IPS-NIHi11 (cell line): ENCODE measurements at regions not wholly inside any gene's neighbourhood (a gene's known extent, or its start where the extent isn't known, plus 50 kb on each side); places are given as distances from the start of the nearest gene placed in this dataset.
"Not testable (repeated sequence)": the region's sequence is repeated elsewhere in the genome, so short reads cannot be mapped to it uniquely, and the experiment has no call there.

Experiments used
- DNase-seq: peaks from one replicate; pipeline ENCODE4 v3.0.0; 2012; ENCODE audit warnings: mixed read lengths, low spot score

DNA sequence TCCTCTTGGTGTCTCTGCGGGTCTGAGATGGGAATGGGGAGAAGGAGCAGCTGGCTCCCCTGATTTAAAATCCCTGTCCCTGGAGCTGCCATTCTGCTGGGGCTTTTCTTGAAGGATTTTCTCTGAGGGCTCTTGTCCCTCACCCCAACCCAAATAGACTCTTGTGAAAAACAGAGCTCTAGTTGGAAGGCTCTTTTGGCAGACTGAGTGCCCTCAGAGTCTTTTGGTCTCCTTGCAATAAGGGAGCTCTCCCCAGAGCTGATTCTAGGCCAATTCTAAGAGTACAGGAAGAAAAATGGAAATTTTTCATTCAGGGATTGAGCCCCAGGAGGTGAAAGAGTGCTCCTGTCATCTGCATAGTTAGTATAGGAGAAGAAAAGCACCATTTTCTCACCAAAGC lies 238.3 kb downstream of the COG6 start:
- DNase-seq, result no peak

DNA sequence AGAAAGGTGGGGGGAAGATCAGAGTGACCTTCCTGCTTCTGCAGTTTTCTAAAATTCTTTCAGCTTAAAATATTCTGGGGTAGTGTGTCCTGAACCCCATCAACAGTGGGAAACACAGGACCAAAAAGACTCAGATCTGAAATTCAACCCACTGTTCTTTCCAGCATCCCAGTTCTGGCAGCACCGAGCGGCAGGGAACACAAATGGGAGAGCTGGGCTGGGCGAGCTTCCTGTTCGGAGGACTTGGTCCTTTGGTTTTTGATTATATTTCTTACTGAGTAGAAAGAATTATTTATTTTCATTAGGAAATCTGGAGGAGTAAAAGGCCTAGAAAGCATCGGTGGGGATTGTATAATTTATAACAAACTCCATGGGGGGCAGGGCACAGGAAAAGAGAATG lies 239.1 kb downstream of the COG6 start:
- DNase-seq, result no peak

DNA sequence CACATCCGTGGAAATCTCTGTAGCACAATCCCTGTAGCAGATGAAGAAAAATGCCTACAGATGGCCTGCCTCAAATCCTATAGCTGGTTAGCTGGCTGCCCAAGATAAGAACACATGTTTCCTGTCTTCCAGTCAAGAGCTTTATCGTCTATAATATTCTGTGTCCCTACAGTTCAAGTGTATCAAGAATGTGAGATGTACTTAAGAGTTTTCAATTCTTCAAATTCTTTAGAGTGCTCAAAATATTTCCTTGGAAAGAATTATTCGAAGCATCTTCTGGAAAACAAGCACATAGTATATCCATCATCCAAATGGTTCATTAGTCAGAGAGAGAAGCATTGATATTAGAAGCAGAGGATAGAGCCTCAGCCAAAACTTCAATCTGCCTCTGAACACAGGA lies 239.8 kb downstream of the COG6 start:
- DNase-seq, result no peak

DNA sequence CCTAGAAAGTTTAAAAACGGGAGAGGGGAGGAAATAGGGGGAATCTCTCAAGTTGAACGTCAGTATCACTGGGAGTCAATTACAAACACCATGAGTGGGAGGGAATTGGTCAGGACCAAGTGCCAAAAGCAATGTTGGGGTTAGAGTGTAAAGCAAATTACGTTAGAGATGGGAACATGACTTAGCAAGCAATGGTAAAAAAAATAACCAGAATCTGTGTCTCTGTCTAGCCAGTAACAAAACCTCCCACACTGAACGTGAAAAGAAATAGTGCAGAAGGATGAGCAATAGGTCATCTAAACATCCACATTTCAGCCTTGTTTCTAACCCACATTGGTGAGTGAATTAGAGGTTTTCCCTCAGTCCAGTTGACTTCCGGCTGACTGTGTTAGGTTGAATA lies 242.2 kb downstream of the COG6 start:
- no peak for DNase-seq

DNA sequence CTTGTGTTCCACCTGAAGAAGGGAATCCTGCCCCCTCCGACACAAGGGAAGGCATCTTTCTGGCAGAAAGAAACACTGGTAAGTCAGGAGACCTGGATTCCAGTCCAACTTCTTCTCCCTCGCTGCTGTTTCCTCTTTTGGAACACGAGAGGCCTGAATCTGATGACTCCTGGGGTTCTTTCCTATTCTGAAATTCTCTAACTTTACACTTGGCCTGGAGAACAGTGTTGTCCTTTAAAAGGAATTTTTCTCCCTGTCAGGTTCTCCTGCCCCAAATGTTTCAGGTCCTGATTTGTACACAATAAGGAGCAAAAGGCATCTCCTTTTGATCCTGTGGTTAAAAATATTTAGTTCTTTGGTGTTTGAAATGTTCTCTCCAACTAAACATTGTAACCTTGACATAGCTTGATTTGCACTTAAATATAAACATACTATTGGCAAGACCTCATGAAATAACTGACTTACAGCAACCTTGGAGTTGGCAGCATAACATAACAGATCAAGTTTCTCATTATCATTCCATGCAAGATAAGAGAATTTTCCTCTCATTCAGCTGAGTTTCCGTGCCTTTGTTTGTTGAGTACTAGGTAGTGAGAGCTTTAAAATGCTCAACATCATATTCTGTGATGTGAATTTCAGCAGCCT lies 244.8 kb downstream of the COG6 start:
- no peak for DNase-seq

DNA sequence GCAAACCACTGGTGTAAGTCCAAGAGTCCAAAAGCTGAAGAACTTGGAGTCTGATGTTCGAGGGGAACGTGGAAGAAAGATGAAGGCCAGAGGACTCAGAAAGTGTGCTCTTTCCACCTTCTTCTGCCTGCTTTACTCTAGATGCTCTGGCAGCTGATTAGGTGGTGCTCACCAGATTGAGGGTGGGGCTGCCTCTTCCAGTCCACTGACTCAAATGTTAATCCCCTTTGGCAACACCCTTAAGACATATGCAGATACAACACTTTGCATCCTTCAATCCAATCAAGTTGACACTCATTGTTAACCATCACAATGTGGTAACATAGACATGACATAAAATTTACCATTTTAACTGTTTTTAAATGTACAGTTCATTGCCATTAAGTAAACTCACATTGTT lies 249.5 kb downstream of the COG6 start:
- no peak for DNase-seq

DNA sequence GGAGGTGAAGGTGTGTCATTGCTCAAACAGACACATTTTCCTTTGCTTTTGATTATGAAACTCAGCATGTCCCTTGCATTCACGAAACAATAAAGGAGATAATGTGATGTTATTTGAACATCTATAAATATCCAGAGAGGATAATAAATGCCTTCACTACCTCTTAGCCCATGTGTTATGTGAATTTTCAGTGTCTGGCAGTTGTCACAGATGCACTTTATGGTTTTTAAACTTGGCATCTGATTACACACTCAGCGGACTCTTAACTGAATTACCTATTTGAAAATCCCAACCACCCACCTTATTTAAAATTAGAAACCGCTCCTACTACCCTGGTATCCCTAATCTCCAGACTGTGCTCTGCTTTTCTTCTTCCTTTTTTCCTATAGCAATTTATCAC lies 254.2 kb downstream of the COG6 start:
- DNase-seq, result no peak

DNA sequence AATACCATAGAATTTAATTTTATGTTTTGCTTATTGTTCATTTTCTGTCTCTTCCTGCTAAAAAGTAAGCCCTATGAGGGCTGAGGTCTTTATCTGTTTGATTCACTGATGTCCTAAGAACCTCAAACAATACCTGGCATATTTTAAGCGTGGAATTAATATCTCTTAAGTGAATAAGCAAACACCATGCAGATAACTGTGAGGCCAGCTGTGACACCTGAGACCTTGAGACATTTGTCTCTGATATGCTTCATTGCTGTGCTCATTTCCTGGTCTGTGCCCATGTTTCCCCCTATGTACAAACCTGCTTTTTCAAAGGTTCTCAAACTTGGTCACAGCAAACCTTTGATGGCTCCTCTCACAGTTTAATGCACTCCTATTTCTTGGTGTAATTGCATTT lies 254.6 kb downstream of the COG6 start:
- DNase-seq, result no peak

DNA sequence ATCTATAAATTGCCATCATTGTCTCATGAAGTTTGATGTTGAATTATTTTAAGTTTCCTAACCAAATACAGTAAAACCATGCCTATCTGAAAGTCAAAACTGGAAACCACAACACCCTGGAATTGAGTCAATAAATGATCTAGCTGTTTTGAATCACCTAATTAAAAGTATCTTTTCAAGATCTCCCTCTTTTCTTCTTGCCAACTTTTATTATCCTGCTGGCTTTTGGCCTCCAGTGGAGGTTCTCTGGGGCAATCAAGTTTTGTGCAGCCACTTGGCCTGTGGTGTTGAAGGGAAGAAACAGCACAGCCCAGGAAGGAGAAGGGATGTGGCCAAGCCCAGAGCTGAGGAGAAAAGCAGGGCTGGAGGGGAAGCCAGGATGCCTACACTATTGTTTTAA lies 255.4 kb downstream of the COG6 start:
- no peak for DNase-seq

DNA sequence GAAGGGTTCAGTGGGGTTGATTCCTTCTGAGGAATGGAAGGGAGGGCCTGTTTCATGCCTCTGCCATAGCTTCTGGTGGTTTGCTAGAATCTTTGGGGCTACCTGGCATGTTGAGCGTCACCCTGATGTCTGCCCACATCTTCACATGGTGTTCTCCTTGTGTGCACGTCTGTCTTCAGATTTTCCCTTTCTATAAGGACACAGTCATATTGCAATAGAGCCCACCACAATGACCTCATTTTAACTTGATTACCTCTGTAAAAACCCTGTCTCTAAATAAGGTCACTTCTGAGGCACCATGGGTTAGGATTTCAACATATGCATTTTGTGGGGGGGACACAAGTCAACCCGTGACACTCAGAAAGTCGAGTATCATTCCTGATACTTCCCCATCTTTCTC lies 257.9 kb downstream of the COG6 start:
- DNase-seq, result no peak

DNA sequence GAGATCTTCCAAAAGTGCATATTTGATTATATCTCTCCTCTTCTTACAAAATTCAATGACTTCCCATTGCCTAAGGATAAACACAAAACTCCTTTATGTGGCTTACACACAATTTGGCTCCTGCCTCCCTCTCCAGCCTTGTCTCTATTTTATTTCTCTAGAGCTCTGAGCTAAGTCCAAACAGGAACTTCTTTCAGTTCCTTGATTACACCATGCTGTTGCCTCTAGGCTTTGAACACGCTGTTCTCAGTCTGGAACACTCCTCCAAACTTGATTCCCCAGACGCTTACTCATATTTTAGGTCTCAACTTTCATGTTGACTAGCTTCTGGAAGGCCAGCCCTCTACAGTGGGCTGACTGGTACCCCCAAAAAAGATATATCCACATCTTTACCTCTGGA lies 258.5 kb downstream of the COG6 start:
- no peak for DNase-seq

DNA sequence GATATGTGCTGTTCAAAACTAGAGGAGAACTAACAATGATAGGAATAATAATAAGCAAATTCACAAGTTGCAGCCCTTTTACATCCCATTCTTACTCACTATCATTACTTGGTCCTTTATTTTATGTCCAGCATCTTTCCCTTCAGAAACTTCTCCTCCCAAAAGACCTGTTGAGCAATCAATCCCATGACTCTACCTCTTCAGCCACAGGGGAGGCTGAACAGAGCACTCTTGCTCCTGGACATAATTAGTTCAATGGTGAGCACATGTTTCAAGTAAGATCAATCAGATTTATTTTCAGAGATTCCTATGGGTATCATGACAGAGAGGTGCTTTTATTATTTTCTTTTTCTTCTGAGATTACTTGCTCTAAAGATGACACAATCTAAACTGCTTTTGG lies 260.0 kb downstream of the COG6 start:
- DNase-seq, result no peak

DNA sequence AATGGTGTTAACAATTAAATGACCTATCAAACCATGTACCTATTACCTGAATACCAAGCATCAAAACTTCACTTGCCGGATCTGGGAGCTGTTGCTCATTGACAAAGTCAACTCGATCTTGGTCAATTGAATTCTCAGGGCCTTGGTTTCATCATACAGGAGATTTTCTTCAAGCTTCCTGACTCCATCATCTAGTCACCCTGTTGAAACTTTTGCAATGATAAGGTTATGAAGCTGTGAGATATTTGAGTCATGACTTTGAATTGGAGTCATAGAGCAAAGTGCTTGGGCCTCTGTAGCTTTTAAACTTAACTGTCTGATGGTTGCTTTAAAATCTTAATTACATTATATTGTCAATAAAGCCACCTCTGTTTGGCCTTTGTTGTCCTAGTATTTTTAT lies 260.9 kb downstream of the COG6 start:
- no peak for DNase-seq

DNA sequence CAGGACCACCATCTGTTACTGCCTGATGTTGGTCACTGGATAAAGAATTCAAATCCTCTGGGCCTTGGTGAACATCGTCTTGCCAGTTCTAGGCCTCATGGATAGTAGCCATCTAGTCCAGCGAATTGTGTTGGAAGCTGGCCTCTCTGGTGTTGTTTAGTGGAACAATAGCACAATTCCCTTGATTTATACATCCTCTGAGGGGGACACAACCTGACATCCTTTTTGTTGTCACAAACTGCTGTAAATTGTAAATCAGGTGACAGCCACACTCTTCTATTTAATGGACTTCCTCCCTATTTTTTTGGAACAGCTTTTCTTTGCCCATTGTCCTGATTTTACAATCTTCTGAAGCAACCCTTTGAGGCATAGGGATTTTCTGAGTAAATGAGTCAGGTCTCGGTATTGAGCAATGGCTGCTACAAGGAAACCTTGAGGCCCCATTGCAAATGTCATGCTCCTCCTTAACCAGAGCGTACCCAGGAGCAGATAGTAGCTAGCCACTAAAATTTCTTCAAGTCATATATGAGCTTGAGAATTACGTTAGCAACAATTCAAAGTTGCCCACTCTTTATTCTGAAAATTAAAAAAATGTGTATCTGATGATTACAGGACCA lies 263.3 kb downstream of the COG6 start:
- DNase-seq, result no peak

DNA sequence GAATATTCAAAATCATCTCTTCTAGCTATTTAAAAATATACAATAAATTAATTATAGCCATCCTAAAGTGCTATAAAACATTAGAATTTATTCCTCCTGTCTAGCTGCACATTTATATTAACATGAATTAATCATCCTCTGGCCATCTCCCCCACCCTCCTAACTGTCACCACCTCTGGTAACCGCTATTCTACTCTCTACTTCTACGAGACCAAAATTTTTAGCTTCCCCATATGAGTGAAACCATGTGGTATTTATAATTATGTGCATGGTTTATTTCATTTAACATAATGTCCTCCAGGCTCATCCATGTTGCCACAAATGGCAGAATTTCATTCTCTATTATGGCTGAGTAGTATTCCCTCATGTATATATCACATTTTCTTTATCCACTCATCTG lies 265.2 kb downstream of the COG6 start:
- DNase-seq, result no peak

DNA sequence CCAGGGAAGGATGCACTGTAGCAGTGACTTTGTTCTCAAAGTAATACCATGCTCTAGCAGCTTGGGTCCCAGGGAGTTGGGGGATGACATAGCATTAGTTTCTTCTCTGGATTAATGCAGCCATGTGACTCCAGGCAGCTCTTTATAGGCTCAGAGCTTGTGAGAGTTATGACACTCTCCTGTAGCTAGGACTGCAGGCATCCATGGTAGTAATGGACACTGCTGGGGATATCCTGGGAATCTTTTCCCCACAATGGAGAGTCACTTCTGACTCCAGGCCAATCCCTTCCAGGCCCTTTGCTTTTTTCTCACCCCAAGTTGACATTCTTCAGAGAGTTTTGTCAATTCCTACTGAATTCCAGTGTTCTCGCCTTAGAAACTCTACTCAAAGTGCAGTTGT lies 270.9 kb downstream of the COG6 start:
- DNase-seq, result no peak

DNA sequence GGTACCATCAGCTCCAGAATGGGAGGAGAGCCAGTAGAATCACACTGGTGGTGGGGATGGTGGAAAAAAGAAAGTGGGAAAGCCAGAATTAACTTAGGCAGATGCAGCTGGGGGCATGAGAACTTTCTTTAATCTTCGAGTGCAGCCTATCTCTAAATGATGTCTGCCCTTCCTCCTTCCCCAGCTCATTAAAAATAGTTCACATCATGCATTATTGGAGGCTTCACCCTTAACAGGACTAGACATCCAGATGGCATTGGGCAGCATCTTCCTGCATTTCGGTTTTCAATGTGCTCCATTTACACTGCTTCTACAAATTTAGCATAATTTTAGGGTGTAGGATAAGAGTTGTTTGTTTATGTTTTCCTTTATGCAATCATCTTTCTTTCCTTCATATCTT lies 272.8 kb downstream of the COG6 start:
- no peak for DNase-seq

DNA sequence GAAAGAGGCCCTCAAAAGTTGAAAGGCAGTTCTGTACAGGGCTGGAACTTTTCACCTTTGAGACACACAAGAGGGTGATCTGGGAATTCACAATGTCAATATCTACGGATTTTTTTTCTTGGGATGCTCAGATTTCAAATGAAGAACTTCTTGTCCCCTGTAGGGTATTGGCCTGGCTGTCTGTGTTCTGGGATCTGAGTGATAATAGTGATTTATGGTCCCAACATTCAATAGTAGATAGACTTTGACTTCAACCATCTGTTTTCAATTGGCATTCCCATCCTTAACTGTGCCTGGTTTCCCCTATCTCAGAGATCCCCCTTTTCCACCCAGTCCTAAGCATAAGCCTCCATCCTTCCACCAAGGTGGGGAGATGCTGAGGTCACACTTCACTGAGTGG lies 274.1 kb downstream of the COG6 start:
- DNase-seq, result no peak

DNA sequence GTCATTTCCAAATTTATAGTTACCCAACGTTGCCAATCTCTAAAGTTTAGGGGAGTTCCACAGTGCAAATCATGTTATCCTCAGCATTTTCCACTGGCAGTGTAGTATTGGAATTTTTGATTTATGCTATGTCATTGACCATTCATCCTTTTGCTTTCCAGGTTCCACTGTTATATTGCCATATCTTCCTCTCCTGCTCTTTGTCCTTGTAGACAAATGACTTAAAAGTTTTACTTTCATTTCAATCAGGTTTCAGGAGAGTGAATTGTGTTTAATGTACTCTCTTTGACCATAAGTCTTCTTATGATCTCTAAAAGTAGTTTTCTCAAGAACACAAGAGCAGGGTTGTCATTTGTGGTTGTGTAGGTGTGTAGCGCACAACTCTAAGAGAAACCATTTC lies 274.6 kb downstream of the COG6 start:
- no peak for DNase-seq

DNA sequence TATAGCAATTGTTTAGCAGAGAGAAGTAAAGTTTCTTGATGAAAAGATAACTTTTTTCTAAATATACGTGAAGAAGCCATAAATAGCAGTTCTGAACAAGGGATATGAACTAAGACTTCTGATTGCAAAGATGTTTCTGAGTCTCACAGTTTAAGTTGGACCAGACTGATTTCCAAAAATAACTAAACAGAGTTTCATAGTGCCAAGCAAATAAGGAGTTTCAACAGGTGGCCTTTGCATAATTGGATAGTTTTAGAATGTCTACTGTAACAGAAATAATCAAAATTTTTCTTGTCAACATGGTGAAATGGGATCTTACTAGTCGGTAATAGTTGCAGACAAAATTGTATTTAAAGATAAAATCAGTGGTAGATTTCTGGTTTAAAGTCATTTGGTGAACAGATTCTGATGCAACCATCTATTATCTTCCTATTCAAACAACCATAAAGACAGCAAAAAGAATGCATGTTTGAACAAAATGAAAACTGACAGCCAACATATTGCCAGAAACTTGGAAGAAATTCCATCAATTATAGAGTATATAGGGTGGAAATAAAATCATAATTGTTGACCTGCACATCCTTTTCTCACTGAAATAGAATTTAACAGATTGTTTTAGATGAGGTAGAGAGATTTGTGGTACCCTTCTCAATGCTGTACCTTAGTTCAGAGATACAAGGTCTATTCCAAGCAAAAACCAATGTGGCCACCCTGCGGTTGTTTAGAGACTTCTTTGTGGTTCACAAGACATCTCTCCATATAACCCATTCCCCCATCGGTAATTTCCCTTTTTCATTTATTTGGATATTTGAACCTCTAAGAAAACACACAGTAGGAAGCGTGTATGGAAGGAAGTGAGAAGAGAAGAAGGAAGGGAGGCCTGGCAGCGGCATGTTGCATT lies 275.3 kb downstream of the COG6 start:
- DNase-seq, result no peak

DNA sequence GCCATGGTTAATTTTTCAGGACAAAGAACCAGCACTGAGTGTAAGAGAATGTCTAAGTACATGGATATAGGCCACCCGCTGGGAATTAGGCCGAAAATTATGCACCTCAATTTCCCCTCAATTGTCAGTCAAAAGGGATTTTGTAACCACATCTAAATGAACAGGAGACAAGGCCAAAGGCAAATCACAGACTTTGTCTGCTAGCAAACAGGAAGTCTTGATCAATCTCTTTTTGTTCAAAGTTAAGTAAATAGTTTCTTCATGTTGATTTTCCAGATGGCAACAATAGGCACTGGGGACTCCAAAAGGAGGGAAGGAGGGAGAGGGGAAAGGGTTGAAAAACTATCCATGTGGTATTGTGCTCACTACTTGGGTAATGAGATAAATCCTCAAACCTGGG lies 276.0 kb downstream of the COG6 start:
- no peak for DNase-seq

DNA sequence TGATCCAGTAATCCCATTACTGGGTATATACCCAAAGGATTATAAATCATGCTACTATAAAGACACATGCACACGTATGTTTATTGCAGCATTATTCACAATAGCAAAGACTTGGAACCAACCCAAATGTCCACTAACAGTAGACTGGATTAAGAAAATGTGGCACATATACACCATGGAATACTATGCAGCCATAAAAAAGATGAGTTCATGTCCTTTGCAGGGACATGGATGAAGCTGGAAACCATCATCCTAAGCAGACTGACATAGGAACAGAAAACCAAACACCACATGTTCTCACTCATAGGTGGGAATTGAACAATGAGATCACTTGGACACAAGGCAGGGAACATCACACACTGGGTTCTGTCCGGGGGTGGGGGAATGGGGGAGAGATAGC lies 277.1 kb downstream of the COG6 start:
- DNase-seq, result not testable (repeated sequence)

DNA sequence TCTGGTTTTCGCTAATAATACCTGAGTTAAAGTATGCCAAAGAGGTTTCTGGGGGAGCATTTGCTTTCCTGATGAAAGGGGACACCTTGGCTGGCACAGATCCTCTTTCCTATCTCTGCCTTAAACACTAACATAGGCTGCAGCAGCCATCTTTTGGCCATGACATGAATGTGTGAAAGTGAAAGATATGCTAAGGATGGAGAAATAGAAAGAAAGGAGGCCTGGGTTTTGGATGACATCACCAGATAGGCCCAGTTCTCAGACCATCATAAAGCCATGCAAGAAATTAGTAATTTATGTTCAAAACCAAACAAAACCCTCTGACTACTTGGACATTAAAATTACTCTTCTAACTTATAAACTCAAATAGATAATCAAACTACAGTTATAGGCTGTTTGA lies 279.7 kb downstream of the COG6 start:
- no peak for DNase-seq
